ENCODE measurements at regions not wholly inside any gene's neighbourhood (a gene's known extent, or its start where the extent isn't known, plus 50 kb on each side); places are given as distances from the start of the nearest gene placed in this dataset.

GRCh38 chr2:100754951-100755350 lies 65.0 kb upstream of the NPAS2 start:
- Mint-ChIP-seq H3K4me1 (ENCODE audit: low read depth) (no peaks in the 10 kb centered on the region), H3K9me3 (ENCODE audit: low read depth) (no peaks in the 10 kb centered on the region), H3K36me3 (ENCODE audit: insufficient read depth) (no peaks in the 10 kb centered on the region), H3K27ac (no peak overlapping the region), H3K27me3 (peaks cover 28% of the 10 kb centered on the region), H3K4me3 (ENCODE audit: low read depth) (no peak overlapping the region)
- DNase-seq (ENCODE audit: low spot score, unreplicated experiment) = no peak
- TF ChIP-seq CTCF (IDR thresholded peaks at IDR 0.05; ENCODE audit: unreplicated experiment) = no peak

GRCh38 chr2:100755441-100755840 lies 64.5 kb upstream of the NPAS2 start:
- Mint-ChIP-seq H3K4me3 (ENCODE audit: low read depth) (no peak overlapping the region), H3K36me3 (ENCODE audit: insufficient read depth) (no peaks in the 10 kb centered on the region), H3K27me3 (peaks cover 28% of the 10 kb centered on the region)

GRCh38 chr2:100756704-100757103 lies 63.2 kb upstream of the NPAS2 start:
- DNase-seq (ENCODE audit: low spot score, unreplicated experiment) = no peak
- TF ChIP-seq CTCF (IDR thresholded peaks at IDR 0.05; ENCODE audit: unreplicated experiment) = no peak
- H3K4me1 Mint-ChIP-seq (ENCODE audit: low read depth) = no peaks in the 10 kb centered on the region
- H3K36me3 Mint-ChIP-seq (ENCODE audit: insufficient read depth) = no peaks in the 10 kb centered on the region
- peaks cover 24% of the 10 kb centered on the region for H3K27me3 Mint-ChIP-seq
- H3K9me3 Mint-ChIP-seq (ENCODE audit: low read depth) = no peaks in the 10 kb centered on the region
- no peak overlapping the region for H3K27ac Mint-ChIP-seq
- H3K4me3 Mint-ChIP-seq (ENCODE audit: low read depth) = no peak overlapping the region

More at GRCh38 chr2:100755441-100755840, 64.5 kb upstream of the NPAS2 start:
- H3K9me3 Mint-ChIP-seq (ENCODE audit: low read depth) = no peaks in the 10 kb centered on the region
- no peaks in the 10 kb centered on the region for H3K4me1 Mint-ChIP-seq (ENCODE audit: low read depth)
- DNase-seq (ENCODE audit: low spot score, unreplicated experiment) = no peak
- no peak for TF ChIP-seq CTCF (IDR thresholded peaks at IDR 0.05; ENCODE audit: unreplicated experiment)
- H3K27ac Mint-ChIP-seq = no peak overlapping the region

GRCh38 chr2:100757621-100758394 lies 62.1 kb upstream of the NPAS2 start:
- Mint-ChIP-seq H3K9me3 (ENCODE audit: low read depth) (no peaks in the 10 kb centered on the region), H3K36me3 (ENCODE audit: insufficient read depth) (no peaks in the 10 kb centered on the region), H3K4me3 (ENCODE audit: low read depth) (no peak overlapping the region), H3K4me1 (ENCODE audit: low read depth) (no peaks in the 10 kb centered on the region), H3K27me3 (peaks cover 20% of the 10 kb centered on the region), H3K27ac (no peak overlapping the region)
- TF ChIP-seq CTCF (IDR thresholded peaks at IDR 0.05; ENCODE audit: unreplicated experiment) = no peak
- no peak for DNase-seq (ENCODE audit: low spot score, unreplicated experiment)

- peaks cover 15% of the 10 kb centered on the region for H3K27me3 Mint-ChIP-seq
- H3K9me3 Mint-ChIP-seq (ENCODE audit: low read depth) = no peaks in the 10 kb centered on the region
- no peak overlapping the region for H3K4me3 Mint-ChIP-seq (ENCODE audit: low read depth)
- no peaks in the 10 kb centered on the region for H3K36me3 Mint-ChIP-seq (ENCODE audit: insufficient read depth)
- DNase-seq (ENCODE audit: low spot score, unreplicated experiment) = no peak
- no peak overlapping the region for H3K27ac Mint-ChIP-seq
- no peak for TF ChIP-seq CTCF (IDR thresholded peaks at IDR 0.05; ENCODE audit: unreplicated experiment)
- H3K4me1 Mint-ChIP-seq (ENCODE audit: low read depth) = no peaks in the 10 kb centered on the region
Observed at GRCh38 chr2:100759901-100760300, 60.0 kb upstream of the NPAS2 start.

All from progenitor cell of endocrine pancreas (in vitro differentiated cells).